SIG-M5 treated with dmso at 0.1 percent for 504 hours (cell line): ENCODE measurements at regions not wholly inside any gene's neighbourhood (a gene's known extent, or its start where the extent isn't known, plus 50 kb on each side); places are given as distances from the start of the nearest gene placed in this dataset.
A peak's percentile ranks its signal among the peaks of the same experiment; 100 is the strongest.

Experiments used
- DNase-seq: peaks from one replicate; lab custom pipeline; 2025; ENCODE audit not compliant: unreplicated experiment; lab: John Stamatoyannopoulos, UW

DNA sequence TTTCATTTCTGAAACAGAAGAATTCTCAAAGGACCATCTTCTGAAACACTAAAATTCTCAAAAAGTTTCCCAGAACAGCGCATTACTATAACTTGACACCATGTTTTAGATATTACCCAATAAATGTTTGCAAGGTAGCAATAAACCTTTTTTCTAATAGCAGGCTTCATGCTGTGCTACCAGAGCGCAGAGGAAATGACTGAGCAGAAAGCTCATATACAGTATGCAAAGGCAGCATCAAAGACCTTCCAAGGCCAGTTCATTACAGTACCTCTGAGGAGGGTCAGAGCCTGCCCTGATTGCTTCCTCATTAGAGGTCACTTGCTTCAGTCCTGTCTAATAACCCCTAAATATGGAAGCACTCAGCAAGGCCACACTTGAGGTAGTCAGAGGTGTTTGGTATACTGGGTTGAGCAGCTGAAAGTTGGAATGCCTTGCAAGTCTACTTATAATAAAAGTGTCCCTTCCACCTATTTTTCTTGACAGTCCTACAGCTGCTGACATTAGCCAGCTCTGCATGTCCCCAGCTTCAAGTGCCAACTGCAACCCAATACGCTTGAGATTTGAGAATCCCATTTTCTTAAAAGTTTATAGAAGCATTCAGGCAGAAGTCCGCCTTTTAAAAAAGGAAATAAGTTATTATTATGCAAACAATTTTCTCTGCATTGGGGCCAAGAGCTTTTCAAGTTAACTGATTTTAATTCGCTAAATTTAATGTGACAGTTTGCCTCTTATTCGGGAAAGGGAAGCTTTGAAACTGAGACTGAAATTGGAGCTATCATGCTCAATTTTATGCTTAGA is 207.2 kb downstream of the ZC3H11B start:
- DNase-seq: no peak

DNA sequence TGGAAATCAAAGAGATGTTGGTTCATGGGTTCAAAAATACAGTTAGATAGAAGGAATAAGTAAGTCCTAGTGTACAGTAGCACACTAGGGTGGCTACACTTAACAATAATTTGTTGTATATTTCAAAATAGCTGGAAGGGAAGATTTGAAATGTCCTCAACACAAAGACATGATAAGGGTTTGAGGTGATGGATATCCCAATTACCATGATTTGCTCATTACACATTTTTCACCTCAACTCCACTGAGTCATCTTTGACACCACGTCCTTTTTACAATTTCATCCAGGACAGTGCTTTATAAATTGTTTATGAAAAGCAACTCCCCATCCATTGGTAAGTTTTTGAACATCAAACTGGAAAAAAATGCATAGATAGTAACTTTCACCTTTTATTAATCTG is 208.3 kb downstream of the ZC3H11B start:
- DNase-seq: no peak

DNA sequence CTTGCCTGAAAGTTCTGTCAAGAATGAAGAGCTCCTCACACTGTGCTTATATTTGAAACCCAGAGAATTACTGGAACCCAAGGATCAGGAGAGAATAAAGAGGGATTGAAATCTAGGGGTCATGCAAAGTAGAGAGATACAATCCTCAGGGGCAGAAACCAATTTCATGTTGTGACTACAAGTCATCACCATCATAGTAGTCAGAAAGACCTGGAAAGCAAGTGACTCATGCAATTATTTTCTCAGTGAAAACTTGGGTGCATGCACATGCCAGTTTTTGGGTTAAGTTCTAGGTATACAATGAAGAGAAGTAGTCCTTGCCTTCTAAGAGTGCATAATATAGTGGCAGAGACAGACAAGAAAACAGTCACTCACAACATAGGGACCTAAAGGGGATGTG is 210.0 kb downstream of the ZC3H11B start:
- DNase-seq: no peak

DNA sequence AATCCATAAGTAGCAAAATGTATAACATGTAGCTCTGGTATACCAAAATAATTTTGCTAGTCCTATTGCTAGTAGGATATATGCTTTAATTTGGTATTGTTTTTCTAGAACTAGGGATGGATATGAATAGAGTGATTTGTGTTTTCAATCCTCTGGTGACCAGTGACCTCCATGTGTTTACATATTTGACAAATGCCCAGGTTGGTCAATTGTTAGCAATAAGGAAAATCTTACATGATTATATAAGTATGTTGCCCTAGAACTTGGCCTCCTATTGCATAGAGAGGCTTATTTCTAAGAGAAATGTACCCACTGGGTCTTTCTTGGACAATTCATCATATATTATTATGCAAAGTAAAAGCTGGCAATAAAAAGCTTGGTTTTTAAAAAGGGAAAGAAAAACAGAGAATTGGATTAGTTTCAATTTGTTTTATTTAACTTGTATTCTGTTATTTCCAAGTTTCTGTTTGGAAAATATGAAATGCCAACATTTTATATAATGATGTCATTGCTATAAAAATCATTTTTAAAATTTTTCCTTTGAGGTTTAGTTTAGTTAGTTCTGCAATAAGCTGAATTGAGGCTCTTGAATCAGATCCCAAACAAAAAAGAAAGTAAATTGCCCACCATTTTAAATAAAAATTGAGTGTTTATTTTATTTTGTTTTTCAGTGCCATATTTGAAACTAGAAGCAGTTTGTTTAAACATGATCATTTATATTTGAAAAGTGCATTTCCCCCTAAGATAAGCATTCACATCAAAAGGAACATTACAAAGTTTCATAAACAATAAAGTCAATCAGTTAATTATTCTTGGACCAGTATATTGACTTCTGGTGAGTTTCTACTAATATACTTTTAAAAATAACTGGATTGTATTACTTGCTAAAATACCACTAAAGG is 210.9 kb downstream of the ZC3H11B start:
- no peak for DNase-seq

DNA sequence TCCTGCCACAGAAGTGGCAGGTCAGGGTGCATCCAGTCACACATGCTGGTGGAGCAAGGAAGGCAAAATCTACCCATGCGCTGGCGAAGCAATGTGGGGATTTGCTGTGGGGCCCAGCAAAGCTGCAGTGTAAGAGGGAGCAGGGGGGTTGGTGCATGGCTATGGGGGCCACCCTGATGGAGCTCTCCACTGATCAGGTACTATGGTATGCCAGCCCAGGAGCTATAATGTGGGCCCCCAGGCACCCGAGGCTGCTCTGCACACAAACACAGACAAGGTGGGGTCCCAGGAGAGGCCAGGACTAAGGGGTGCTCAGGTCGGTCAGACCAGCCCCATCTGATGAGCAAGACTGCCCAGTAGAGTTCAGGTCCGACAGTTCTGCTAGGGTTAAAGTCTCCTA is 213.5 kb downstream of the ZC3H11B start:
- no peak for DNase-seq

DNA sequence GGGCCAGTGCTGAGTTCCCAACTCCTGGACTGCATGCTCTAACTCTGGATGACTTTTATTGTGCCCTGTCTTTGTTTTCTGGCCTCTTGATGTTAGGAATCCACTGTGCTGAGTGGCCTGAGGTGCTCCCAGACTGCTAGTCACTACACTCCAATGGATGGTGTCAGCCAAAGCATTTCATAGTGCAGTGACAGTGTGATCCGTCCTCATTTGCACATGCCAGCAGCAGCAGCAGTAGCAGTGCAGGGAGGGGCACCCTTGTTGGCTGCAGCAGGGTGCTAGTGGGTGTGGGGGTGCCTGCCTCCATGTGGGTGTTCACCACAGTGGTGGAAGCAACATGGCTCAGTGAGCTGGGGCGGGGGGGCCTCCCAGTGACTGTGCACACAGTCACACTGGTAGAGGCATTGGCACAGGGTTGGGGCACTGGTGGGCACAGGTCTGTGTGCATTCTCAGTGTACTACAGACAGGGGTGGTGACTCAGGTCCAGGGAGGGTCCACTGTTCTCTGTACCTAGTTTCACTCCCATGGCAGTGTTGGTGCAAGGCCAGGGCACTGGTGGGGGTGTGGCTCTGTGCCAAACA is 214.0 kb downstream of the ZC3H11B start:
- no peak for DNase-seq

DNA sequence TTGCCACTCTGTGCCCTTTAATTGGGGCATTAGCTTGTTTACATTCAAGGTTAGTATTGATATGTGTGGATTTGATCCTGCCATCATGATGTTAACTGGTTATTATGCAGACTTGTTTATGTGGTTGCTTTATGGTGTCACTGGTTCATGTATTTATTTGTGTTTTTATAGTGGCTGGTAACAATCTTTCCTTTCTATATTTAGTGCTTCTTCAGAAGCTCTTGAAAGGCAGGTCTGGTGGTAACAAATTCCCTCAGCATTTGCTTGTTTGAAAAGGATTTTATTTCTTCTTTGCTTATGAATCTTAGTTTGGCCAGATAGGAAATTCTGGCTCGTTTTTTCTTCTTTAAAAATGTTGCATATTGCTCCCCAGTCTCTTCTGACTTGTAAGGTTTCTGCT is 215.4 kb downstream of the ZC3H11B start:
- no peak for DNase-seq

DNA sequence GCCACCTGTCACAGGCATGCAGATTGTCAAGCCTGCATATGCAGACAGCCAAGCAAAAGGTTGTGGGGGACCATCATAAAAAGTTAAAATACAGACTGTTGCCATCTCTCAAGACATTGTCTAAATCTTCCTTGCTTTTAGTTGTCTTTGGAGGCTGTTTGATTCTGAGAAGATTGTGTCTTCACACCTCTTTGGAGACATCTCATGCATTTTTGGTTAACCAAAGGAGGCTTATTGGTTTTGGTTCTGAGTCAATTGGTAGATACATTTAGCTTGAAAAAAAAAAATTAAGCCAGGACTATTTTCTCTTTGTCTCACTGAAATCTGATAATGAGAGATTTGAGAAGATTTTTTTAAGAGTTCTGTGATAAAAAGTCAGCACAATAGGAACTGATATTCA is 217.6 kb downstream of the LYPLAL1 start:
- DNase-seq: no peak

DNA sequence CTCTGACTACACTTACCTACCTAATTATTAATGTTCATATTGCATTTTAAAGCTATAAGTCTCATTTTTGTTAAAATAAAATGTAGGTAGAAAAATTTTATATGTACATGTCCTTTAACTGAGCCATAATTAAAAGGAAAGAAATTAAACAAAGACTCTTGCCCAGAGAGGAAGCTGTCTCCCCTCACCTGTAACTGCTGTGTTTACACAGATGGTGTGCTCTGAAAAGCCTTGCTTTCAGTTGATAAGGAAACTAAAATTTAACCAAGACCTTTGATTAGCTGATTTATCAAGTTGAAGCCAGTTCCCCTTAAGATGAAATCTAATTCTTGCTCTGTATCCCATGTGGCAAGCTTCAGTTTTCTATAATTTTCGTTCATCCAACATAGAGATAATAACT is 213.5 kb downstream of the LYPLAL1 start:
- DNase-seq: no peak

DNA sequence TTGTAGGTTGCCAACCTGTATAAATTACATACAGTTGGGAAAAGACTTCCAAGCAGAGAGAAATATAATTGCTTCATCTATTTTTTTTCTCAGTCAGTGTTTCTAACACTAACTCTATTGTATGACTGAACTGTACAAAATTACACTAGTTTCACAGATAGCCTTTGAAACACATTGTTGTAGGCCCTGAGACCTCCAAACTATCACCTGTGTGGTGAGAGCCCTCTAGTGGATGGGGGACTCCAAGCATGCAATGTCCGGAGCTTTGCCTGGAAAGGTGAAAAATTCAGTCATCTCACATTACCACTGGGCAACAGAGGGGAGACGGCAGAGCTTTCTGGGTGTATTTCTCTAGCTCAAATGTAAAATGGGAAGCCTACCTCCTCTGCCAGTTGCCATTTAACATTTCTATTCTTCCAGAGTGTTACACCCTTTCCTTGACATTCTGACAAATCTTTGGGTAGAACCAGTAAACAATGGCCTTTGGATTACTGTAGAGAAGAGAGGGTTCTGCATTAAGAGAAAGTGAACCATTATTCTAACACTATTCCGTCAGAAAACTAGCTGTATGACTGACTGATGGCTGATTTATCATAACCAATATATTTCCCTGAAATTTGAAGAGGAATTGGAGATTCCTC is 212.2 kb downstream of the LYPLAL1 start:
- DNase-seq: peak; percentile 57

DNA sequence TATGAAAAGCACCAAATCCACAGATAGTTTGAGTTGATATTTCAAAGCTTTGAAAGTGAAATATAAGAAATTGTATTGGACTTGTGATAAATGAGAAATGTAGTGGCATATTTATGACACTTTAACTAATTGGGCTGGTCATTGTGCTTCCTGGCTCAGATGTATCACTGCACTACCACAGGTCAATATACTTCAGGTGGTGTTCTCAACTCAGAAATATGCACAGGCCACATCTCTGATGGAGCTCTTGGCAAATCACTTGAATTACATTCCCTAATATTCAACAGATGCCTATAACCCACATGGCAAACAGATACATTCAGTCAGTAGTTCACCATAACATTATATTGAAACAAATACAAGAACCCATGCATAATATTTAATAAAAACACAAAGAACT is 209.6 kb downstream of the LYPLAL1 start:
- DNase-seq: no peak

DNA sequence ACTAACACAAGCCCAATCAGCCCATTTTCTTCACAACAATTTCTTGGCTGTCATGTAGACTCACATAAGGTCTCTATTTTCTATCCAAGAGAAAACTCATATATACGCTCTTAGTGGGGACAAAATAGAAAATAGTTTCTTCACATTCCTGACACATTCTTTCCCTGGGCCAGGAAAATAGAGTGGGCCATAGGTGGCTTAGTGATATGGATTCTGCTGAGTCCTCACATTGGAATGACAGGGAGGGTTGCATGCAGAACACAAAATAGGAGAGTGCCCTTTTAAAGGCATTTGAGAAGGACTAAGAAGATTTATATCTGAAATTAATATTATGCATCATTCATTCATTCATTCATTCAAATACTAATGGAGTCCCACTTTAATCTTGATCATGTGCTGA is 207.7 kb downstream of the LYPLAL1 start:
- DNase-seq: no peak

DNA sequence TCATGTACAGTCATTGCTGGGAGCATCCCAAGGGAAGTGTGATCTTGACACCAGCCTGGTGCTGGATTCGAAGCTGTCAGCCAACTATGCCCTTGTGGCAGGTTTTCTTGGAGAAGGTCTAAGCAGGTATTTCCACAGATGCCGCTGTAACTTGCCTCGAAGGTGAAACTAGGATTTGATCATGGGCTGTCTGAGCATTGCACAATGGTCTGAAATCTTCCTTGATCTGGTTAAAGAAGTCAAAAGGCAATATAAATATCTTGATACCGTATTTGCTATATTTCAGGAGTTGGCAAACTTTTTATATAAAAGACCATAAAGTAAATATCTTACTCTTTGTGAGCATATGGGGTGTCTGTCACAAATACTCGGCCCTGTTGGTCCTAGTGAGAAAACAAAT is 206.8 kb downstream of the LYPLAL1 start:
- DNase-seq: no peak

DNA sequence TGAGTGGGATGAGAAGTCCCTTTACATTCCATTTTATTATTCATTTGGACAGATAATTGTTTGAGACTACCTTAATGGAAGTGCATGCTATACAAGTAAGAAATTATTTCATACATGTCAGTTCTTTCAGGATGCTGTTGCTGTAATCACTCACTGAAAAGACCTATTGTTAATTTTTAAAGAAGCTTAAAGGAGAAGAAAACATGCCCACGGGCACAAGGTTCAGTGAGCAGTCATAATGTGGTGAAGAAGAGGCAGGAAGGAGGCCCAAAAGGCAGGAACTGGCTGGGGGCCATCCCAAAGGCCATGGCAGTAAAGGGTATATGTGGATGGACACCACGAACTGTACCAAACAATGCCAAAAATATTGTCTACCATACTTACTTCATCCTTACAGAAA is 206.0 kb downstream of the LYPLAL1 start:
- DNase-seq: no peak

DNA sequence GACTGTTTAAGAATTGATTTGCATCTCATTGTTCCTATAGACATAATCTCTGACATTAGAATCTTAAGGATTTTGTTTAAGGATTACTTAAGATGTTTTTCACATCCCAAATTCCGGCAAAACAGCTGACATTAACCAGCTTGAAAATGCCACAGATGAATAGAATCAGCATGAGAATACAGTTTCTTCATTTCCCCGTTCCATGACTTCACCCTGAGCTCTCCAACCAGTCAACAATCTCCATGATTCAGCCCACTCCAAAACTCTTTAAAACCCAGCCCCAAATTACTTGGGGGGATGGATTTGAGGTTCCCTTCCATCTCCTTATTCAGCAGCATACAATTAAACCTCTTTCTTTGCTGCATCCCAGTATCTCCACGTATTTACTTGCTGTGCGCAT is 201.0 kb downstream of the LYPLAL1 start:
- no peak for DNase-seq

DNA sequence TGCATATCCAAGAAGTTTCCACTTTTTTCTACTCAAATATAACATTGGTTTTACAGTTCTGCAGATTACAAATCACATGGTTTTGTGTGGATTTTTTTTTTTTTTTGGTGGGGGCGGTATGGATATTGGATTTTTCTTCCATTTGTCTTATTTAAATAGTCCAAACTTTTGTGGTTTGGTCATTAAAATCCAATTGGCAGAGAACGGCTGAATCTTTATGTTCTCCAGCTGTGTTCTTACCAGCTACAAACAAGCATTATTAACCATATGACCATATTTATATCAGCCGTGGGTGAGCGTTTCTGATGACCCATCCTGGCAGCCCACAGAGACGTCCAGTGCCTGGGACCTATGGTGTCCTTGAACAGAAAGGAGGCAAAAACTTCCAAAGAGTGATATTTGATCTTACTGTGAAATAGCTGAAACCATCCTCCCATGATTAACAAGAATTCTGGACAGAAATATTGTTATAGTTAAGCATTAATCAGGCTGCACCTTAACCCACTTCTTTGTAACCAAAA is 200.4 kb downstream of the LYPLAL1 start:
- no peak for DNase-seq

DNA sequence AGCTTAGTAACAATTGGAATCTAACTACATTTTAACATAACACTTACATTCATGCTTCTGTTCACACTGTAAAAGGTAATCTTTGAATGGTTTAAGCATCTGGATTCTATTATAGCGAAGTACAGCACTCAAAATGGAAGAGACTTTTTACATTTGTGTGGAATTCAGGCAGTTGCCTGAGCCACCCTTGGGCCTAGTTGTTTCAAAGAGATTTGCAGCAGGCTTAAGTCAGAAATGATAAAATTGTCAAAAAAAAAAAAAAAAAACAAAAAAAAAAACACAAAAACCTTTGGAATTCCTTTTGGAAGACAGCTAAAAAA is 199.9 kb downstream of the LYPLAL1 start:
- no peak for DNase-seq

DNA sequence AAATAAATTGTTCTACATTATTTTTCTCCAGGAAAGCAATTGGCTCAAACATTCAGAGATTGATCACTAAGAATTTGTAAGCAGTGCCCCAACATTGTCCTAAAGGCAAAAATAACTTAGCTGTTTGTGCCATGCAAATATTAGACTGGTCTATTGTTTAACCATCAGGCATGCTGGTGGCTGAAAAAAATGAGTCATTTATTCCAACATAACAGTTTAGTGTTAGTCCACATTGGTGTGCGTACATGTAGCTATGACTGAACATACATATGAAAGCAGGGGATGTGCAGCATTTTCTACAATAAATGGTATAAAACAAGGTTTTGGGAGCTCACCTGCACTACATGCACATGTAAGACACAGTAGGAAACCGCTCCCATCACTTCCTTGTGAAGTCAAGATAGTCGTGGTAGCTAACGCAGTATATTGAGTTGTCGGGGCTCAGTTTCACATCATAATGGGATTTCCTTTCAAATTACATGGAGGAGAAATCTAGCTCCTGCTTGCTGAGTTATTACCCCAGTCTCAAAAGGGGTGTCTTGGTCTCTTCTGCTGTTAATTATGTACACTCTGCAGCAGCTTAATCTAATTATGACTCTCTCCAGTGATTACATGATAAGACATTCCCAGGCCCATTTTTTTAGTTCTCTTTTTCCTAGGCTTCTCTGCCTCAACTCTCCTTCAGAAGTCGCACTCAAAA is 199.4 kb downstream of the LYPLAL1 start:
- DNase-seq: no peak

DNA sequence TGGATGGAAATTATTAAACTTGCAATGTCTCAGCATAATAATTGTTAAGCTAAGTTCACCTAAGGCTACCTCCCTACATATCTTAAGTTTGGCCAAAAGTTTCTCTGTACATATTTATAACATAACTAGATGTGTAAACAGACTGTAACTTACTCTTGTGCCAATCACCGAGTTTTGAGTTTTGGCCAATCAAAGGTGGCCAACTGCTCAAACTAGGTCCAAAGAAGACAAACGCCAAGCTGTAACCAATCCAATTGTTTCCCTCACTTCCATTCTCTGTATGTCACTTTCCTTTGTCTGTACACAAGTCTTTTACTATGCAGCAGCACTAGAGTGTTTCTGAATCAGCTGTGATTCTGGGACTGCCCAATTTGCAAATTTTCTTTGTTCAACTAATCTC is 197.8 kb downstream of the LYPLAL1 start:
- DNase-seq: no peak

DNA sequence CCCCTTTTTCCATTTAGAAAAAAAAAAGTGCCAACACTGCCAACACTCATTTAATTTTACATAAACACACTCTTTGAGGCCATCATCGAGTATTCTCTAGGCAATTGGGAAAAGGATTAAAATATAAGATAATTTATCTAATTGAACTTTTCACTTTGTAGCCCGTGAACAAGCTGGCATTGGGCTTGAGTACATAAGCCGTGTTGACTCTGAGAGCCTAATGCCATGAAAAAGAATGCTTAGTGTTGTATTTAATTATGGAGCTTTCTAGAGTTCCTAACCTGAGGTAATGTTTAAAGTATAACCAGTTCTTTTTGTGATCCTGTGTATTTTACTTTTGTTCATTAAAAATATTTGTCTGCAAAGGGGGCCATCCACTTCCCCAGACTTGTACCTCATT is 193.8 kb downstream of the LYPLAL1 start:
- DNase-seq: no peak

DNA sequence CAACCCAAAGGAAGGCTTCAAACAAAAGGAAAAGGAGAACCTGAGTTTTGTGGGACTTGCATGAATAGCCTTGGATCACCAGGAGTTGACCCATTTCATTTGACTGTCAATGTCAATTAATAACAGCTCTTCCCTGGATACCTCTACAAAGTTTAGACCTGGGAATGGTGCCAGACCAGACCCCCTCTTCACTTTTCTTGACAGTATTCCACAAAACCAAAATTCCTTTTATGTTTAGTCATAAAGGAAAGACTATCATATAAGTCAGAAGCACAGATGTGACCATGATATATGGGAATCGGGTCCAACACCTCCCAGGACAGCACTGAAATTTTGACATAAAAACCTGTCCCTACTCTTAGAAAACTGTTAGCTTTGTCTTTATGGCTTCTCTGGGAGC is 191.8 kb downstream of the LYPLAL1 start:
- DNase-seq: no peak
